GM21515 (cell line): ENCODE measurements at regions not wholly inside any gene's neighbourhood (a gene's known extent, or its start where the extent isn't known, plus 50 kb on each side); places are given as distances from the start of the nearest gene placed in this dataset.

ENCODE experiments used
- ATAC-seq: cut with Tn5 transposase; IDR thresholded peaks from one replicate; pipeline ENCODE4 v1.9.1; 2021; ENCODE audit not compliant: unreplicated experiment

- no peak for ATAC-seq
Measured at GRCh38 chr2:21281384-21281783, 157.6 kb downstream of the TDRD15 start.

GRCh38 chr2:21281791-21282514, 158.2 kb downstream of the TDRD15 start:
- no peak for ATAC-seq

DNA sequence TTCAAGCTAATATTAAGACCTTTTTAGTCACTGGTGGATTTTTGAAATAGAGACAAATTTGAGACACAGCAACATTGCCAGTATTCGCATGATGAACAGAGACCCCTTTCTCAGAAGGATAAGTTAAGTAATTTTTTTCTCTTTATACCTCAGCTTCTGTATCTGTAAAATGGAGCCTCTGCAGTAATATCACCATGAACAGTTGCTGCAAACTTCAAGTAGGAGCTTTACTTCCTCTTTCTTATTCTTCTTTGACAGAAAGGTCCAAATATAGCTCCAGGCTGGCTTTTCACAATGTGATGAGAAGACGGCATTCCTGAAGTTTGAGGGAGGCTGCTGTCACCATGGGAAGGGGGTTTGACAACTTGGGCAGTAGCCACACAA, 158.7 kb downstream of the TDRD15 start:
- ATAC-seq = no peak

- ATAC-seq = no peak
Measured at GRCh38 chr2:21288299-21288698, 164.5 kb downstream of the TDRD15 start.

GRCh38 chr2:21288739-21289520, 165.2 kb downstream of the TDRD15 start:
- ATAC-seq = no peak

GRCh38 chr2:21289551-21289950, 165.8 kb downstream of the TDRD15 start:
- no peak for ATAC-seq

DNA sequence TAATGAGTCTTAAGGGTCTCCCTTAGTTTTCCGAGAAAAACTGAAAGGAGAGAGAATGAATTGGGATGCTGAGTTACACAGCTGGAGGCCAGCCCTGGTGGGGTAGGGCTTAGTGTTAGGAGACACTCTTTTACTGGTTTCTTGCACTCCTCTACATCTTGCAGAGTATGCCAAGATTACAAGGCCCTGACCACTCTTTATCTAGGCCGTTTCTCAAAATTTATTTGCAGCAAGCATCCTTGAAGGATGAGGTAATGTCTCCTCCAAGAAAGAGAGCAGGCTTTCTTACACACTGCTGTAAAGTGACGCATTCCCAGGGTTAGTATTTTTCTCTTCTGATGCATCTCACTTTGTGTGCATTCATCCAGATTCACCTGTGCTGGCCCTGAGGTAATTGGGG, 166.2 kb downstream of the TDRD15 start:
- no peak for ATAC-seq

- no peak for ATAC-seq
Measured at GRCh38 chr2:21291426-21291825, 167.7 kb downstream of the TDRD15 start.

DNA sequence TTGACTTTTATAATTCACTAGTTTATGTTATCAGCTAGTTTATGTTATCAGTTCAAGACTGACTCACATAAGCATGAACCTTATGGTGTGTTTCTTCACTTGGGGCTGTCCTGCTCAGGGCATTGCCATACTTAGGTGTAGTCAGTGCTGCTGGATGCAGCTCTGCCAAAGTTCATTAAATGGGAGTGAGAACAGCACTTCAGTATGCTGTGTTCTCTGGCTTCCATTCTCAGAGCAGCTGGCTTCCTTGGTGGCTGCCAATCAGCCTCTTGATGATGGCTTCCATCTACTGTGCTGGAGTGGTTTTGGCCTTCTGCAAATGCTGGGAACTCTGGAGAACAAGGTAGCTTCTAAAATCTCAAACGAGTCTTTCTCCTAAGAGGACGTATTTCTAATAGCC, 170.7 kb downstream of the TDRD15 start:
- no peak for ATAC-seq

DNA sequence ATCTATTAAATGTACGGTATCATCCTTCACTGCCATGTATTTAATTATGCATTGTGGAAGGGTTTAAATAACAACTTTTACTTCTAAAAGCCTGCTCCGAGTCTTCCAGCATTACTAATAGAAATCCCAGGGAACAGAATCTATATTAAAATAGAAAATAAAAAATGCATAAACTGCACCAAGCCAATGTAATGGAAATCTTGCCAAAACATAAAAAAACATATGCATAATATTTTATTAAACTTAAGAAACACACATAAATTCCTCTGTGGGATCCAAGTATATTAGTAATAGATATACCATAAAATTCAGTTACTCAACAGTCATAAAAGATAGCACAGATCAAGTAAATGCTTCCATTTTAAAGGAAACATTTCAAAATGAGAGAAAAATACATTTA, 175.6 kb downstream of the TDRD15 start:
- ATAC-seq = no peak

DNA sequence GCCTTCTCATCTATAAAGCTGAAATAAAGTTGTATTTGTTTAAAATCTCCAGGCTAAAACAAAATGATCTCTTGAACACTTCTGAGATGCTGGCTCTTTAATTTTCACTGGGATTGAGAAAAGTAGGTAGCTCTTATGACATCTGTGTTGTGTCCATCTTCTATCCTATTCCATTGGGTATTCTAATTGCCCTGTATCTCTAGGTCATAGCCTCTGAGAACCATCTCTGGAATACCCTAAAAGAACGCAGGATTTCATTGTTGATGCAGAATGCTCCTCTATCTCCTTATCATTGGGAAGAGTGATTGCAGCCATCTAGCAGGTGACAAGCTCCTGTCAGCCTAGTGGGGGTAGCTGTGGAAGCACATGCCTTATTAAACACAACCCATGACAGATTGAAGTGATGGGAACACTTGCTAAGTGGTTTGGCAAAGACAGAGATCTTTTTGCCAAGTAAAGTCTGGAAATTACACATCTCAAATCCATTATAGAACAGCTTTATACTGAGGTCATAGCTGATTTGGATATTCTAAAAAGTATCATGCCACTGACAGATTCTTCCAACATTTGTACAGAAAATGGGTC, 178.2 kb downstream of the TDRD15 start:
- ATAC-seq = no peak

- ATAC-seq = no peak
Measured at GRCh38 chr2:21303876-21304275, 180.1 kb downstream of the TDRD15 start.

DNA sequence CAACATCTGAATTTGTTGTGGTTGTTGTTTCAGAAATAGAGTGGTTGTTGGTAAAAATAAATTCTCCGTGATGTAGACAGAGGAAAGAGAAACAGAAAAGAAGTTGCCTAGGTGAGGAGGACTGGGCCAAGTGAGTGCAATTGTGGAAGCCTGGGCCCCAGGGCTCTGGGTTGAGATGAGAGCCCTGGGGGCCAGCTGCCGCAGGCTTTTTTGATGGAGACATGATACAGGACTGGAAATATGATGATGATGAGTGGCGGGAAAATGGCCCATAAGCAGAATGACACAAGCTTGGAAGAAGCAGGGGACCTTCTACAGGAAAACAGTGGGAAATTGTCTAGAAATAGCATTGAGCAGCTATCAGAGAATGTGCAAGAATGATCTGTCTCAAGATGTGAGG, 181.8 kb downstream of the TDRD15 start:
- ATAC-seq = no peak

GRCh38 chr2:21306235-21306634, 182.5 kb downstream of the TDRD15 start:
- ATAC-seq = no peak

DNA sequence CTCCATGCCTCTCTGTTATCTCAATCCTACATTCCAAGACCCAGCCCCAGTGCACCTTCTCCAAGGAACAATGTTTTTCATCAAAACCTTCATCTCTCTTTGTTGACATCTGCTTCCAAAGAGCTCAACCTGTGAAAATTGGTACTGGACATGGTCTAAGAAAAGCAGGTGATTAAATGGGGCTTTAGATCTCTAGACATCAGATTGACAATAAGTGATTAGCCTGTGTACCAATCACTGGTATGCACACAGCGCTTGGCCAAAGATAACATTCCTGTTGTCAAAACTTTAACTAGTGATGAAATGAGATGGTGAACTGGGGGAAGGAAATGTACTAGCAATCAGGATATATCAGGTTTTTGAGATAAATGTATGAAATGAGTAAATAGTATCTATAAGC, 183.3 kb downstream of the TDRD15 start:
- no peak for ATAC-seq

DNA sequence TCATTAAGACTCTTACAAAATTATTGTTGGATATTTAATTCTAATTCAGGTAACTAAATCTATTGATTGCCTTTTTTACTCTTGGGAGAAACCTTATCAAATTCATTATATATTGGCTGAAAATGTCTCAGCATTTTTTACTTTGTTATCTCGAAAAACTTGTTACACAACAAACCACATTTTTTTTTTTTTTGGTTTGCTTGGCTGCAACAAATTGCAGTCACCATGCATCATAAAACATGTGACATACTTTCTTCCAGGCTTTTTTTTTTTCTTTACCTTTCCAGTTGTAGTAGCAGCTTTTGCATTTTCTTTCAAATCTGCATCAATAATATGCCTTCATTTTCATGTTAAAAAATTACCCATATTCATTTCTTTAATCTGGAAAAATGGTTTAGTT, 186.7 kb downstream of the TDRD15 start:
- ATAC-seq = no peak

GRCh38 chr2:21314322-21314835, 190.6 kb downstream of the TDRD15 start:
- ATAC-seq = no peak

GRCh38 chr2:21317131-21317530, 193.4 kb downstream of the TDRD15 start:
- peak; percentile 75 for ATAC-seq

- no peak for ATAC-seq
Measured at GRCh38 chr2:21318263-21318662, 194.5 kb downstream of the TDRD15 start.

DNA sequence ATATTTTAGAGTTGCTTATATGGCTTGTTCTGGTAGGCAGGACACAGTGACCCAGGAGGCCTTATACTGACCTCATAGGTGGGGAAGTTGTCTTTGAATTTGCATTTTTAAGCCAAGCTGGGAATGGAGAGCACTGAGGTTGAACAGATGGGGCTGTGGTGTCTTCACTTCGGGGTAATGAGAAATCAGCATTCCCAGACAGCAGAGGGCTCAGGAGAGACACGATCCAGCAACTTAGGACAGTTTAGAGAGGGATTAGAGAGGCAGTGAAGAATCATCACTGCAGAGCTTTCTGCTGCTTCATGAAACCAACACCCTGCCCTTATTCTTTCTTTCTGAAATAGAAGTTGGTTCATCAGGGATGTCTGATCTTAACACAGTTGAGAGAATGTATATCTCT, 202.4 kb downstream of the TDRD15 start:
- ATAC-seq = no peak

GRCh38 chr2:21328177-21328576, 204.4 kb downstream of the TDRD15 start:
- ATAC-seq = no peak

- ATAC-seq = no peak
Measured at GRCh38 chr2:21330786-21331391, 207.1 kb downstream of the TDRD15 start.
